ACC112 (cell line): ENCODE measurements at regions not wholly inside any gene's neighbourhood (a gene's known extent, or its start where the extent isn't known, plus 50 kb on each side); places are given as distances from the start of the nearest gene placed in this dataset.
"Not testable (repeated sequence)": the region's sequence is repeated elsewhere in the genome, so short reads cannot be mapped to it uniquely, and the experiment has no call there.

ENCODE experiments used
- H2AFZ ChIP-seq: fragments of 200-600 bp; sonication (generic); one replicate; pipeline ENCODE4 v1.6.0; 2017; ENCODE audit warnings: antibody characterized with exemption, low read length; ENCODE audit not compliant: unreplicated experiment
- H3K27ac ChIP-seq: fragments of 200-600 bp; sonication (generic); 2 replicates; pipeline ENCODE4 v1.5.1; 2014; ENCODE audit warnings: low read depth, mild to moderate bottlenecking, antibody characterized with exemption, low read length, moderate library complexity
- H3K27me3 ChIP-seq: fragments of 200-600 bp; sonication (generic); 2 replicates; pipeline ENCODE4 v1.6.1; 2014; ENCODE audit warnings: mild to moderate bottlenecking, antibody characterized with exemption, low read length, moderate library complexity, mixed read lengths; ENCODE audit not compliant: insufficient read depth
- H3K36me3 ChIP-seq: fragments of 200-600 bp; sonication (generic); 2 replicates; pipeline ENCODE4 v1.6.1; 2016; ENCODE audit warnings: mild to moderate bottlenecking, antibody characterized with exemption, low read length, moderate library complexity, mixed read lengths; ENCODE audit not compliant: insufficient read depth
- H3K4me1 ChIP-seq: fragments of 200-600 bp; sonication (generic); one replicate; pipeline ENCODE4 v1.6.1; 2016; ENCODE audit warnings: low read length, mixed read lengths; ENCODE audit not compliant: insufficient read depth, unreplicated experiment, control insufficient read depth
- H3K4me3 ChIP-seq: fragments of 200-600 bp; sonication (generic); 2 replicates; pipeline ENCODE4 v1.5.1; 2014; ENCODE audit warnings: mild to moderate bottlenecking, low read depth, low read length
- H3K79me2 ChIP-seq: fragments of 200-600 bp; sonication (generic); one replicate; pipeline ENCODE4 v1.6.0; 2016; ENCODE audit warnings: low read length; ENCODE audit not compliant: control insufficient read depth, unreplicated experiment, insufficient read depth

DNA sequence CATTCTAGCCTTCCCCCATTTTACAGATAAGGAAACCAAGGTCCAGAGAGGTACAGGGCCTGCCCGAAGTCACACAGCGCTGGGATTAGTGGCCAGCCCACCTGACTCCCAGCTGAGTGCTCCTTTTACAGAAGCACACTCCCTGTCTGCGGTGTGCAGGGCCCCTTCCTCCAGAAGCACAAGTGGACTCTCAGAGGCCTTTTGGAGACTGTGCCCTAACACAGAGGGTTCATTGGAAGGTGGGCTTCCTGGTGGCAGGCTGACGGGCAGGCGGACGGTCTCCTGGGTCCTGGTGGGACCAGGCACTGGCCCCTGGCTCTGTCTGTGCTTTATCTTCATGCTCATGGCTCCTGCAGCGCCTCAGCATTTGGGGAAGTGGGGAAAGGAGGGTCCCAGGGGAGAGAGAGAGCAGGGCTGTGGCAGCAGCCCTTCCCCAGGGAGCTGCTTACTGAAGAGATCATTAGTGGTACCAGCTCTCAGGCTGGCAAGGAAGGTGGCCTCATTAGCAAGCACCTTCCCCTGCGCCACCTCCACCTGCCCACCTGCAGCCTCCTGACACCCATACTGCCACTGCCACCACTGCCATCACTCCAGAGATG, 83.1 kb upstream of the GOLGA6L4 start:
- H3K4me3 ChIP-seq, H2AFZ ChIP-seq, H3K27me3 ChIP-seq, H3K4me1 ChIP-seq, H3K27ac ChIP-seq, H3K79me2 ChIP-seq, H3K36me3 ChIP-seq: not testable (repeated sequence)

GRCh38 chr15:84153655-84154140, 81.9 kb upstream of the GOLGA6L4 start:
- H3K4me1 ChIP-seq, H3K36me3 ChIP-seq, H3K27ac ChIP-seq, H3K4me3 ChIP-seq, H2AFZ ChIP-seq, H3K27me3 ChIP-seq, H3K79me2 ChIP-seq: not testable (repeated sequence)

GRCh38 chr15:84154314-84154713, 81.3 kb upstream of the GOLGA6L4 start:
- not testable (repeated sequence) for H3K27me3 ChIP-seq, H3K36me3 ChIP-seq, H3K4me3 ChIP-seq, H3K79me2 ChIP-seq, H3K27ac ChIP-seq, H3K4me1 ChIP-seq, H2AFZ ChIP-seq

GRCh38 chr15:84154787-84155186, 80.8 kb upstream of the GOLGA6L4 start:
- H3K4me1 ChIP-seq, H3K27ac ChIP-seq, H3K79me2 ChIP-seq, H2AFZ ChIP-seq, H3K36me3 ChIP-seq, H3K4me3 ChIP-seq, H3K27me3 ChIP-seq: not testable (repeated sequence)

GRCh38 chr15:84155792-84156587, 79.6 kb upstream of the GOLGA6L4 start:
- not testable (repeated sequence) for H3K36me3 ChIP-seq, H3K27me3 ChIP-seq, H3K27ac ChIP-seq, H2AFZ ChIP-seq, H3K79me2 ChIP-seq, H3K4me1 ChIP-seq, H3K4me3 ChIP-seq

DNA sequence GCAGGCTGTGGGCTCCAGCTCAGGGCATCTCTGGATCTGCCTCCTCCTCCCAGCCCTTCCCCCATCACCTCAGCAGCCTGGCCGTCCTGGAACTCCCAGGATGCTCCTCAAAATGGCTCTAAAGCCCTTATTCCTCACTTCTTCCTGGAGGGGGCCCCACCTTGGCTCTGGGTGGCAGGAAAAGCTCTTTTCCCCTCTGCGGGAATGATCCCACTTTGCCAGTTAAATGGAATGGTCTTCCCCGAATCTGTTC, 79.1 kb upstream of the GOLGA6L4 start:
- not testable (repeated sequence) for H3K36me3 ChIP-seq, H3K4me3 ChIP-seq

DNA sequence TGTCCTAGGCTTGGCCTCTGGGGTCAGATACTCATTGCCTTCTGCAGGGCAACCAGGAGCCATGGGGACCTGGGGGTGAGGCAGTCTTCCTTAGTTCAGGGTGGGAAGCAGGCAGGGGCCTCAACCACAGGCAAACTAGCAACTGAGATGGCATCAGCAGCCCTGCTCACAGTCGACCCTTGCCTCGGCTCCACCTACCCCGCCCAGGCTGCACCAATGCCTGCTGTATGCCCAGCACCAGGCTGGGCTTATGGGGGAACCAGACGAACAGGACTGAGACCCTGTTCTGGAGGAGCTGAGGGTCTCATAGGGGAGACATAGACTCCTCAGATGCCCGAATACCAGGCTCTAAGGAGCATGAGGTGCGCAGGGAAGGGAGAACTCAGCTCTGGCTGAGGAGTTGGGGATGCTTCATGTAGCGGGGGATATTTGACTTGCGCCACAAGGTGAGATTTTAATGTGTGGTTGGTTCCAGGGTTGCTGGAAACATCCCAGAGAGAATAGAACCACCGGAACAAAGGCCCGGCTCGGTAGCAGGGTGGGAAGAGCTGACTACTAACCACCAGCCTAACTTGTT, 78.4 kb upstream of the GOLGA6L4 start:
- not testable (repeated sequence) for H3K27me3 ChIP-seq, H3K4me1 ChIP-seq, H3K79me2 ChIP-seq, H3K4me3 ChIP-seq, H3K36me3 ChIP-seq, H2AFZ ChIP-seq, H3K27ac ChIP-seq

More for the DNA sequence above, 79.1 kb upstream of the GOLGA6L4 start:
- not testable (repeated sequence) for H3K27ac ChIP-seq, H3K4me1 ChIP-seq, H3K79me2 ChIP-seq, H2AFZ ChIP-seq, H3K27me3 ChIP-seq

DNA sequence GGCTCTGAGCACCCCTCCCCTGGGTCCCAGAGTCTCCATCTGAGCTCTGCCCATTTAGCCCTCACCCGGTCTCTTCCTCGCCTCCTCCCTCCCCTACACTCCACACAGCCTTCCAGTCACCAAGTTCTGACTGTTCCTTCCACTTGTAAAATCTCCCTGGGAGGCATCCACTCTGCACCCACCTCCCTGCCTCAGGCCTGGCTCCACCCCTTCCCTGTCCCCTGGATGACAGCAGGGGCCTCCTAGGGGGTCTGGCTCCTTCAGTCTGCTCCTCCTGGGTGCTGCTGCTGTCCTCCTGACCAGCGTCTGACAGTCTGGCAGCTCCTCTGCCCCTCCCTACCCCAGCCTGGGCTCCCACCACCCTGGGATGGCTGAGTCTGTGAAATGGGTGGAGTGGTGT, 77.7 kb upstream of the GOLGA6L4 start:
- not testable (repeated sequence) for H3K79me2 ChIP-seq, H3K36me3 ChIP-seq, H3K27ac ChIP-seq, H2AFZ ChIP-seq, H3K27me3 ChIP-seq, H3K4me3 ChIP-seq, H3K4me1 ChIP-seq

DNA sequence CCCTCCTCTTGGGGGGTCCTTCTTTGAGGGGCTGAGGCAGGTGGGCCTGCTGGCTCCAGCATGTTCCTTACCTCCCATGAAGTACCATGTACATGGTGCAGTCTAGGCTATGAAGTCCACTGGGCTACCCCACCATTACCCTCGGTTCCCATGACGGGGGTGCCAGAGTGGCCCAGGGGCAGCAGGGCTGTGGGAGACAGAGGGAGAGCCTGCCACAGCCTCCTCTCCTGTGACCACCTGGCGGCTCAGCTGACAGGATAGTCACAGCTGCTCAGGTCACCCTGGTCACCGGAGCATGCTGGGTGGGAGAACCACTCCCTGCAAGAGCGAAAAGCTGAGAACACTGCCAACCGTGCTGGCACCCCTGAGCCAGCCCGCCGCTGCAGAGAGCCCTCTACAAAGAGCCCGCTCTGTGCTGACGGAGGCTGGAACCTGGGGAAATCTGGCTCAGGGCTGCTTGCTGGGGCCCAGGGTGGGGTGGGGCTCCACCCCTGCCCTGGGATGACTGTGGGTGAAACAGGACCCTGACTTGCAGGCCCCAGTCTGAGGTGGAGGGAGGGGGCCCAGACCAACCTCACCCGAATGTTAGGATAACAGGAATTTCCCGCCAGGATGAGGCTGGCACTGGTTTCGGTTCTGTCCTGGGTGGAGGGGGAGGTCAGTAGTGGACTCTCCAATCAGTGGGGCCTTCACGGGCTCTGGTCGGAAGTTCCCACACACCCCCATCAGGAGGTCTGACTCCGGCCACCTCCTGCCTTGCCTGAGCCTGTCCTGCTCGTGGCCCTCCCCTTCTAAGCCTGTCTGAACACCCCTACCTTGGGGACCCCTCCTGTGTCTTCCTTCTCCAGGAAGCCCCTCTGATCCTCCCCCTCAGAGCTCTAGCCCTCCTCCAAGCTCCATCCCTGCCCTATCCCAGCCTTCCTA, 76.0 kb upstream of the GOLGA6L4 start:
- not testable (repeated sequence) for H3K27me3 ChIP-seq, H3K36me3 ChIP-seq, H3K4me3 ChIP-seq, H3K79me2 ChIP-seq, H2AFZ ChIP-seq, H3K4me1 ChIP-seq, H3K27ac ChIP-seq

- not testable (repeated sequence) for H3K27ac ChIP-seq, H3K79me2 ChIP-seq, H3K27me3 ChIP-seq, H3K4me3 ChIP-seq, H2AFZ ChIP-seq, H3K36me3 ChIP-seq, H3K4me1 ChIP-seq
These were observed 70.9 kb upstream of the GOLGA6L4 start for GRCh38 chr15:84164423-84165292.
